AG04450 (cell line): ENCODE measurements at regions not wholly inside any gene's neighbourhood (a gene's known extent, or its start where the extent isn't known, plus 50 kb on each side); places are given as distances from the start of the nearest gene placed in this dataset.
"Not testable (repeated sequence)": the region's sequence is repeated elsewhere in the genome, so short reads cannot be mapped to it uniquely, and the experiment has no call there.

Source experiments
- CTCF ChIA-PET: fragments of 300-600, 350-600 bp; formaldehyde crosslinking; extraction: SDS; loops from one replicate; lab custom pipeline; 2022; ENCODE audit warnings: antibody characterized with exemption, inconsistent platforms; lab: Charles Lee
- POLR2A ChIA-PET: fragments of 350-600 bp; formaldehyde crosslinking; extraction: SDS; loops from one replicate; lab custom pipeline; 2021; ENCODE audit warnings: antibody characterized with exemption, inconsistent platforms; lab: Yijun Ruan, JAX
- DNase-seq: peaks from one replicate; pipeline ENCODE4 v3.0.0-alpha.2; 2011; ENCODE audit warnings: low read depth, low spot score
- H3K27ac ChIP-seq: one replicate; pipeline ENCODE4 v1.5.1; 2012; ENCODE audit warnings: low read depth, low read length, control low read depth
- H3K27me3 ChIP-seq: one replicate; pipeline ENCODE4 v1.6.0; 2012; ENCODE audit warnings: low read length; ENCODE audit not compliant: control insufficient read depth, insufficient read depth
- H3K4me3 ChIP-seq: 2 replicates; pipeline ENCODE4 v1.5.1; 2011; ENCODE audit warnings: mild to moderate bottlenecking, low read depth, low read length, control low read depth
- H3K9me3 ChIP-seq: 2 replicates; pipeline ENCODE4 v1.5.1; 2012; ENCODE audit warnings: low read length; ENCODE audit not compliant: control insufficient read depth, insufficient read depth
- TF ChIP-seq, protein P1 (sequence below): IDR thresholded peaks from 2 replicates; pipeline ENCODE4 v1.5.1; 2011; ENCODE audit warnings: low read depth, low read length, control low read depth, inconsistent platforms

DNA sequence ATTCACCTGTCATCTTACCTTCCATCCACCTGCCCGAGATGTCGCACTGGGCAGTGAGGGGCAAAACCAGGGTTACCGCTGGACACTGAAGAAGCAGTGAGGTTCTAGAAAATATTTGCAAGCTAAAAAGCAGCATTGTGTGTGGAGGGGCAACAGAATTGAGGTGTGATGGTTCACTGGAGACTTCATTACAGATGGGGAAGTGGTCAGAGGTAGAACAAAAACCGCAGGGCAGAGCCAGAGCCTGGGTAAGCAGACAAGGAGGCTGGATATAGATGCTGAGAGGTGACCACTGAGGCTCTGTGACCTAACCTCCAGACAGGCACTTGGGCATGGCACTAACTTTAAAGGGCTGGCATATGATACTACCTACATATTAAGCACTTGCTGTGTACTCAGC is 363.9 kb upstream of the PROX1 start:
- no peak for DNase-seq
- TF ChIP-seq, protein P1, sequence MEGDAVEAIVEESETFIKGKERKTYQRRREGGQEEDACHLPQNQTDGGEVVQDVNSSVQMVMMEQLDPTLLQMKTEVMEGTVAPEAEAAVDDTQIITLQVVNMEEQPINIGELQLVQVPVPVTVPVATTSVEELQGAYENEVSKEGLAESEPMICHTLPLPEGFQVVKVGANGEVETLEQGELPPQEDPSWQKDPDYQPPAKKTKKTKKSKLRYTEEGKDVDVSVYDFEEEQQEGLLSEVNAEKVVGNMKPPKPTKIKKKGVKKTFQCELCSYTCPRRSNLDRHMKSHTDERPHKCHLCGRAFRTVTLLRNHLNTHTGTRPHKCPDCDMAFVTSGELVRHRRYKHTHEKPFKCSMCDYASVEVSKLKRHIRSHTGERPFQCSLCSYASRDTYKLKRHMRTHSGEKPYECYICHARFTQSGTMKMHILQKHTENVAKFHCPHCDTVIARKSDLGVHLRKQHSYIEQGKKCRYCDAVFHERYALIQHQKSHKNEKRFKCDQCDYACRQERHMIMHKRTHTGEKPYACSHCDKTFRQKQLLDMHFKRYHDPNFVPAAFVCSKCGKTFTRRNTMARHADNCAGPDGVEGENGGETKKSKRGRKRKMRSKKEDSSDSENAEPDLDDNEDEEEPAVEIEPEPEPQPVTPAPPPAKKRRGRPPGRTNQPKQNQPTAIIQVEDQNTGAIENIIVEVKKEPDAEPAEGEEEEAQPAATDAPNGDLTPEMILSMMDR, result no peak
- ChIA-PET CTCF (no interaction called here), POLR2A (no interaction called here)
- Histone ChIP-seq H3K27me3 (no peaks in the 10 kb centered on the region), H3K4me3 (no peak overlapping the region), H3K9me3 (peaks cover 10% of the 10 kb centered on the region), H3K27ac (no peak overlapping the region)

- H3K27me3 ChIP-seq, POLR2A ChIA-PET, H3K4me3 ChIP-seq, H3K27ac ChIP-seq, CTCF ChIA-PET, DNase-seq, H3K9me3 ChIP-seq: not testable (repeated sequence)
Observed at GRCh38 chr1:213636778-213637177, 351.0 kb upstream of the PROX1 start.

- no peak overlapping the region for H3K27ac ChIP-seq
- ChIA-PET POLR2A (no interaction called here), CTCF (no interaction called here)
- no peak overlapping the region for H3K4me3 ChIP-seq
- H3K9me3 ChIP-seq, result no peaks in the 10 kb centered on the region
- no peaks in the 10 kb centered on the region for H3K27me3 ChIP-seq
- TF ChIP-seq, protein P1, result no peak
- no peak for DNase-seq
Observed at GRCh38 chr1:213641312-213641711, 346.5 kb upstream of the PROX1 start.

DNA sequence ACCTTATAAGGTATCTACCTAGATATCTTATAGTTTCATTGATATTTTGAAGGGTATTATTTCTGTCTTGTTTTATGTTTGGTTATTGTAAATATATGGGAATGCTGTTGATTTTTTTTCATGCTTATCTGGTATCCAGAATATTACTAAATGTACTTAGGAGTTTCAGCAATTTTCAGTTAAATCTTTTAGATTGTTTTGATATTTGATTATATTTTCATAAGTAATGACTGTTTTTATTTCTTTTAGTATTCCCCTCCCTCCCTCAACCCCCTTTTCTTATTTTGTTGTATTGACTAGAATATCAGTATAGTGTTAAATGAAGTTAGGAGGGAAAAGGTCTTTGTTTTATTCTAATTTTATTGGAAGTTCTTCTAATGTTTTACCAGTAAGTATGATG is 344.4 kb upstream of the PROX1 start:
- no peaks in the 10 kb centered on the region for H3K9me3 ChIP-seq
- no peak overlapping the region for H3K27ac ChIP-seq
- TF ChIP-seq, protein P1, result no peak
- ChIA-PET CTCF (no interaction called here), POLR2A (no interaction called here)
- H3K4me3 ChIP-seq, result no peak overlapping the region
- no peak for DNase-seq
- no peaks in the 10 kb centered on the region for H3K27me3 ChIP-seq

DNA sequence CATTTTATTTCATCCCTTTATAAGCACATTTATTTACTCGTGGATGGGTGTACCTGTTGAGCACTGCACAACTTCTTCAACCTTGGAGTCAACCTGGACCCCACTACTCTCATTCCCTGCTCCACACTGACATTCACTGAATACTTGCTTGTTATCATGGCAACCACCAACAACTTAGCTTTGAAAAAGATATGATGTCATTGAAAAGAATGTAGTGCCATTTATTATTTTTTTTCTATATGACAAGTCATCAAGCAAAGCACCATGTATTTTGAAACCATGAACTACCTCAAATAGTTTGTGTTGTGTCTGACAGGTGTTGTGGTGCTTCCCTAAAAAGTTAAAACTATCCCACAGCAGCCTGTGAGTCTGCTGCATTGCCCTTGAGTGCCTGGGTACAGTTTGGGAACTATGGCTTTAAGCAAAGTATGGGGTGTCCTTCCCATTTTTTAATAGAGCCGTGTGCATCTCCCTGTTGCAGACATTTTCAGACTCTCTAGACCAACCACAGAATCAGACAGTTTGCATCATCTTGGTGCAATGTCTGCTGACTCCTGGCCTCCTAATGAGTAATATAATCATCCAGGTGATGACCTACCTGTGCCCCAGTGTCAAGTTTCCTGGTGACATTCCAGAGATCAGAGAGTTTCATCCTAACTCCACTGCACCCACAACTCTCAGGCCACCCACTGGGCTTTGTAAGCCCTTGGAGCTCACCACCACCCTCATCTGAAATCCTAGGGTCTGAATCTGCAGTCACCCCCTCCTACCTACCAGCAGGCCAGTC is 339.7 kb upstream of the PROX1 start:
- H3K9me3 ChIP-seq, result no peaks in the 10 kb centered on the region
- H3K27ac ChIP-seq, result no peak overlapping the region
- no peaks in the 10 kb centered on the region for H3K27me3 ChIP-seq
- ChIA-PET CTCF (no interaction called here), POLR2A (no interaction called here)
- no peak overlapping the region for H3K4me3 ChIP-seq
- DNase-seq, result no peak
- TF ChIP-seq, protein P1, result no peak
